BLaER1 treated with 17β-estradiol and CSF1 and Interleukin-3, amounts not matched to agents 10 nM and 100 nM (cell line): ENCODE measurements at regions not wholly inside any gene's neighbourhood (a gene's known extent, or its start where the extent isn't known, plus 50 kb on each side); places are given as distances from the start of the nearest gene placed in this dataset.

Experiments
- H3K27ac ChIP-seq, 11 experiments: shearing (Covaris generic); formaldehyde crosslinking; 2 replicates each; pipeline ENCODE4 v1.8.1; 2022
- H3K27me3 ChIP-seq, 11 experiments: shearing (Covaris generic); formaldehyde crosslinking; 2 replicates each; pipeline ENCODE4 v1.8.1; 2022
- H3K36me3 ChIP-seq, 11 experiments: shearing (Covaris generic); formaldehyde crosslinking; 2 replicates each; pipeline ENCODE4 v1.8.1; 2022
- H3K4me1 ChIP-seq, 10 experiments: shearing (Covaris generic); formaldehyde crosslinking; 2 replicates each; pipeline ENCODE4 v1.8.1; 2022
- H3K4me2 ChIP-seq, 11 experiments: shearing (Covaris generic); formaldehyde crosslinking; 2 replicates each; pipeline ENCODE4 v1.8.1; 2022
- H3K4me3 ChIP-seq, 10 experiments: shearing (Covaris generic); formaldehyde crosslinking; 2 replicates each; pipeline ENCODE4 v1.8.1; 2022
- H3K9ac ChIP-seq, 11 experiments: shearing (Covaris generic); formaldehyde crosslinking; 2 replicates each; pipeline ENCODE4 v1.8.1; 2022
- H3K9me3 ChIP-seq, 11 experiments: shearing (Covaris generic); formaldehyde crosslinking; replicated peaks in 1 of 11; 2 replicates each; pipeline ENCODE4 v1.8.1; 2022
- H4K20me1 ChIP-seq, 11 experiments: shearing (Covaris generic); formaldehyde crosslinking; 2 replicates each; pipeline ENCODE4 v1.8.1; 2022
- Cebpa-rat ChIP-seq, 11 experiments: shearing (Covaris generic); IDR thresholded peaks; 2 replicates each; pipeline ENCODE4 v1.8.1; 2022

- H3K4me2 ChIP-seq, result peak overlapping the region in 9 of 11 experiments; percentile 9 to 44 (median 29); a peak in 11 of 22 replicates
- H3K4me3 ChIP-seq, result no peak overlapping the region
- H3K9me3 ChIP-seq, result peaks cover 5 to 11% (median 7%) of the 10 kb centered on the region in 11 experiments
- no peak for TF ChIP-seq Cebpa-rat (IDR thresholded peaks at IDR 0.05)
- no peak overlapping the region for H3K27ac ChIP-seq
- H3K36me3 ChIP-seq, result no peaks in the 10 kb centered on the region; a peak in 1 of 22 replicates
- no peaks in the 10 kb centered on the region for H3K27me3 ChIP-seq
- H3K9ac ChIP-seq, result no peak overlapping the region
- peaks cover 0 to 13% (median 8%) of the 10 kb centered on the region in 10 experiments; a peak in 9 of 20 replicates for H3K4me1 ChIP-seq
- no peaks in the 10 kb centered on the region for H4K20me1 ChIP-seq
Measured at GRCh38 chr2:120659275-120659977, 76.2 kb upstream of the GLI2 start.

GRCh38 chr2:120660056-120660694 lies 75.5 kb upstream of the GLI2 start:
- Histone ChIP-seq H3K4me1 (peaks cover 0 to 13% (median 8%) of the 10 kb centered on the region in 10 experiments; a peak in 9 of 20 replicates), H3K4me2 (no peak overlapping the region)

DNA sequence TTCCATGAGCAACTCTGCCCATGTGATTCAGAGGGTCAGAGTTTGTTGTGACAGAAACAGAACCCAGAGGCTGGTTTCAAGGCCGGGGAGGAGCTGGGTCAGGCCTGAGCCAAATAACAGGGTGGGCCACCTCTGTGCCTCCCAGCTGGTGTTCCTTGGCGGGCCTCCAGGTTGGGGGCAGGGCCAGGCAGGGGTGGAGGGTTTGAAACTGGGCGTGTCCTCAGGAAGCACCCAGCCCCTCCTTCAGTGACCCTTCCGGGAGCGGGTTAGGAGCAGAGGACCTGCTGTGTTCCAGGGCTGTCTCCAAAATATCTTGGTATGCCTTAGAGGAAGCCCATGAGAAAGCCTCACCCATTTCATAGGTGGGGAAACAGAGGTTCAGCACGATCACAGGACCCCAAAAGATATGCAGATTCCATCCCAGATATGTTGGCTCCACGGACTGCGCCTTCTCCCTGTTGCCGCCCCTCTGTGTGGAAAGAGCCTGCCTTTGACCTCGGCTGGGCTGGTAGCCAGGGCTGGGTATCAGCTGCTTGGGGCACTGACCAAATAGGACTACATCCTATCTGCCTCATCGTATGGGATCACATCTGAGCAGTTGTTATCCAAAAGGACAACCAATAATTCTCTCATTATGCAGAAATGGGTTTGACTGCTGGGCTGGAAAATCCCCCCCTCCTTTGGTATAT lies 74.8 kb upstream of the GLI2 start:
- Histone ChIP-seq H4K20me1 (no peaks in the 10 kb centered on the region), H3K9me3 (peaks cover 16 to 26% (median 20%) of the 10 kb centered on the region in 11 experiments), H3K27ac (no peak overlapping the region), H3K4me3 (no peak overlapping the region), H3K27me3 (no peaks in the 10 kb centered on the region), H3K4me2 (no peak overlapping the region), H3K4me1 (peaks cover 0 to 13% (median 8%) of the 10 kb centered on the region in 10 experiments; a peak in 9 of 20 replicates), H3K36me3 (no peaks in the 10 kb centered on the region; a peak in 1 of 22 replicates), H3K9ac (no peak overlapping the region)
- no peak for TF ChIP-seq Cebpa-rat (IDR thresholded peaks at IDR 0.05)

More at GRCh38 chr2:120660056-120660694, 75.5 kb upstream of the GLI2 start:
- TF ChIP-seq Cebpa-rat (IDR thresholded peaks at IDR 0.05), result no peak
- no peaks in the 10 kb centered on the region; a peak in 1 of 22 replicates for H3K36me3 ChIP-seq
- no peak overlapping the region for H3K4me3 ChIP-seq
- no peak overlapping the region for H3K27ac ChIP-seq
- H3K9me3 ChIP-seq, result peaks cover 12 to 18% (median 15%) of the 10 kb centered on the region in 11 experiments
- H3K27me3 ChIP-seq, result no peaks in the 10 kb centered on the region
- H4K20me1 ChIP-seq, result no peaks in the 10 kb centered on the region
- H3K9ac ChIP-seq, result no peak overlapping the region

- no peaks in the 10 kb centered on the region for H3K27me3 ChIP-seq
- no peak overlapping the region for H3K27ac ChIP-seq
- peaks cover 21 to 32% (median 27%) of the 10 kb centered on the region in 11 experiments for H3K9me3 ChIP-seq
- no peak overlapping the region for H3K4me3 ChIP-seq
- H4K20me1 ChIP-seq, result no peaks in the 10 kb centered on the region
- H3K4me2 ChIP-seq, result no peak overlapping the region
- H3K4me1 ChIP-seq, result peaks cover 0 to 13% (median 7%) of the 10 kb centered on the region in 10 experiments; a peak in 9 of 20 replicates
- no peak for TF ChIP-seq Cebpa-rat (IDR thresholded peaks at IDR 0.05)
- H3K36me3 ChIP-seq, result no peaks in the 10 kb centered on the region; a peak in 1 of 22 replicates
- no peak overlapping the region for H3K9ac ChIP-seq
Measured at GRCh38 chr2:120661551-120661950, 74.1 kb upstream of the GLI2 start.

DNA sequence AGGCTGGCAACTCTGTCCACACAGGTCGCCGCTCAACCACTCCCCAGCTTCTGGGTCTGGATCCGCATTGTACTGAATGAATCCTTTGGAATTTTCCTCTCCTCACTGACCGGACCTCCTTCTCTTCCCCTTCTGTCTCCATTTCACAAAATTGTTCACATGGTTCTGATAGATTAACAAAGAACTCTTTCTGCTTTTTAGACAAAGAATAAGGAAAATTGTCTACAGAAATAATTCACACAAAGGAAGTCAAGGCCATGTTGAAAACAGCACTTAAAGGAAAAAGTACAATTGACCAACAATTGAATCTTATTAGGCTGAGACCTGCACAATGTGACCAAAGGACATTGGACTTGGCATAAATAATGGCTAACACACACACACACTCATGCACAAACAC lies 73.6 kb upstream of the GLI2 start:
- H3K36me3 ChIP-seq, result no peaks in the 10 kb centered on the region; a peak in 1 of 22 replicates
- H3K9me3 ChIP-seq, result peaks cover 26 to 37% (median 30%) of the 10 kb centered on the region in 11 experiments
- peaks cover 0 to 13% (median 7%) of the 10 kb centered on the region in 10 experiments; a peak in 9 of 20 replicates for H3K4me1 ChIP-seq
- no peak overlapping the region for H3K4me3 ChIP-seq
- H3K27me3 ChIP-seq, result no peaks in the 10 kb centered on the region
- H3K9ac ChIP-seq, result no peak overlapping the region
- no peaks in the 10 kb centered on the region for H4K20me1 ChIP-seq
- H3K4me2 ChIP-seq, result no peak overlapping the region
- TF ChIP-seq Cebpa-rat (IDR thresholded peaks at IDR 0.05), result no peak
- no peak overlapping the region for H3K27ac ChIP-seq

DNA sequence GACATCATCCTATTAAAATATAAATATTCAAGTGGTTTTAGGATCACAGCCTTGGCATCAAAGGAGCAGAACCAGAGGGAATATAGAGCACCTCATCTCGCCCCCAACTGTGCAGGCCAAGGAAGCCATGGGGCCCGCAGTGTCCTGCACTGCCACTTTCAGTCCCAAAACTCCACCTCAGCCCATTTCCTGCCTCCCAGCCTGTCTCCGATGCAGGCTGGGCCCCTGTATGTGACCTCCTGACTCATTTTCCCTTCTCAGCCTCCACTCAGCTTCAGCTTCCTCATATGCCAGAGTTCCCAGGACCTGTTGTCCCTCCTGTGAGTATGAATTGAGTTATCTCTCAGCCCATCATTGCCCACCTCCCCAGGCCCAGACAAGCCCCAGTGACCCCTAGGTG lies 72.9 kb upstream of the GLI2 start:
- Histone ChIP-seq H3K36me3 (no peaks in the 10 kb centered on the region; a peak in 1 of 22 replicates), H3K4me3 (no peak overlapping the region), H3K27ac (no peak overlapping the region), H3K9ac (no peak overlapping the region), H3K27me3 (no peaks in the 10 kb centered on the region), H4K20me1 (no peaks in the 10 kb centered on the region), H3K4me1 (peaks cover 0 to 13% (median 7%) of the 10 kb centered on the region in 10 experiments; a peak in 10 of 20 replicates), H3K9me3 (peaks cover 32 to 44% (median 37%) of the 10 kb centered on the region in 11 experiments), H3K4me2 (no peak overlapping the region)
- no peak for TF ChIP-seq Cebpa-rat (IDR thresholded peaks at IDR 0.05)

GRCh38 chr2:120666433-120666832 lies 69.2 kb upstream of the GLI2 start:
- no peaks in the 10 kb centered on the region for H4K20me1 ChIP-seq
- no peak for TF ChIP-seq Cebpa-rat (IDR thresholded peaks at IDR 0.05)
- H3K4me1 ChIP-seq, result peaks cover 24 to 37% (median 28%) of the 10 kb centered on the region in 10 experiments
- no peak overlapping the region for H3K4me3 ChIP-seq
- peaks cover 32 to 44% (median 39%) of the 10 kb centered on the region in 11 experiments for H3K9me3 ChIP-seq
- no peaks in the 10 kb centered on the region for H3K27me3 ChIP-seq
- H3K4me2 ChIP-seq, result no peak overlapping the region
- H3K27ac ChIP-seq, result no peak overlapping the region
- no peak overlapping the region for H3K9ac ChIP-seq
- H3K36me3 ChIP-seq, result no peaks in the 10 kb centered on the region; a peak in 1 of 22 replicates

- Histone ChIP-seq H3K27ac (peak overlapping the region in 1 of 11 experiments; percentile 73; a peak in 2 of 22 replicates), H3K4me2 (peak overlapping the region in 2 of 11 experiments; percentile 66 to 82; a peak in 3 of 22 replicates), H3K9me3 (peaks cover 32 to 44% (median 39%) of the 10 kb centered on the region in 11 experiments), H3K36me3 (no peaks in the 10 kb centered on the region; a peak in 1 of 22 replicates), H3K4me1 (peaks cover 24 to 37% (median 31%) of the 10 kb centered on the region in 10 experiments), H4K20me1 (no peaks in the 10 kb centered on the region), H3K4me3 (no peak overlapping the region), H3K27me3 (no peaks in the 10 kb centered on the region), H3K9ac (no peak overlapping the region)
- TF ChIP-seq Cebpa-rat (IDR thresholded peaks at IDR 0.05), result no peak
Measured at GRCh38 chr2:120667981-120668380, 67.7 kb upstream of the GLI2 start.
